CD4-positive, alpha-beta T cell treated with Interferon alpha-2 for 1 hour (primary cell): ENCODE measurements at regions not wholly inside any gene's neighbourhood (a gene's known extent, or its start where the extent isn't known, plus 50 kb on each side); places are given as distances from the start of the nearest gene placed in this dataset.
"Not testable (repeated sequence)": the region's sequence is repeated elsewhere in the genome, so short reads cannot be mapped to it uniquely, and the experiment has no call there.

Experiments used
- DNase-seq, 2 donors: peaks; one replicate each; pipeline ENCODE4 v3.0.0-alpha.2; 2020 to 2022

DNA sequence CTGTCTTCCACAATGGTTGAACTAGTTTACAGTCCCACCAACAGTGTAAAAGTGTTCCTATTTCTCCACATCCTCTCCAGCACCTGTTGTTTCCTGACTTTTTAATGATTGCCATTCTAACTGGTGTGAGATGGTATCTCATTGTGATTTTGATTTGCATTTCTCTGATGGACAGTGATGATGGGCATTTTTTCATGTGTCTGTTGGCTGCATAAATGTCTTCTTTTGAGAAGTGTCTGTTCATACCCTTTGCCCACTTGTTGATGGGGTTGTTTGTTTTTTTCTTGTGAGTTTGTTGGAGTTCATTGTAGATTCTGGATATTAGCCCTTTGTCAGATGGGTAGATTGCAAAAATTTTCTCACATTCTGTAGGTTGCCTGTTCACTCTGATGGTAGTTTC lies 153.1 kb downstream of the ALX1 start:
- not testable (repeated sequence) for DNase-seq

GRCh38 chr12:85440271-85440670 lies 160.3 kb downstream of the ALX1 start:
- DNase-seq = no peak

DNA sequence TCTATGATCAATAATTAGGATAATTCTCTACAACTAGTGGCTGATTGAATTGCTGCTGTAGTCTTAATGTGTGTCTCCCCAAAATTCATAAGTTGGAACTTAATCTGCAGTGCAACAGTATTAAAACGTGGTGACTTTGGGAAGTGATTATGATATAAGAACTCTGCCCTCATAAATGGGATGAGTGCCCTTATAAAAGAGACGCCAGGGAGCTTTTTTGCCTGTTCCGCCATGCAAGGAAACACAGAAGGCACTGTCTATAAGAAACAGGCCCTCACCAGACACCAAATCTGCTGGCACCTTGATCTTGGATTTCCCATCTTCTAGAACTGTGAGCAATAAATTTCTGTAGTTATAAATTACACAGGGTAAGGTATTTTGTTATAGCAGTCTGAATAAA lies 161.0 kb downstream of the ALX1 start:
- DNase-seq = no peak

DNA sequence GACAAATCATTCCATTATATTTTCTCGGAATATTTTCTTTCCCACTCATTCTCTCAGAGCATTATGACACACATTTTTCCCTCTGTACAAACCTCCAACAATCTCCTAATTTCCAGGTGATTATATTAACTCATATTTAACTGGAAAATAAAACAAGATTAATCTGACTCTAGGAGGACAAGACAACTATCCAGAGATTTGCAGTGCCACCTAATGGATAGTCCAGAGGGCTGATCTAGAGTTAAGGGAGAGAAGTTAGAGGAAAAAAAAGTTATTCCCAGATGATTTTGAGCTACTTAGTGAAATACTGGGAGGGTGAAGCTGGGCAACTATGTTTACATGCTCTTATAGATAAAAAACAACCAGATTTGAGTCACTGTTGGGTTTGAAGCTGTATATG lies 161.7 kb downstream of the ALX1 start:
- DNase-seq = no peak

DNA sequence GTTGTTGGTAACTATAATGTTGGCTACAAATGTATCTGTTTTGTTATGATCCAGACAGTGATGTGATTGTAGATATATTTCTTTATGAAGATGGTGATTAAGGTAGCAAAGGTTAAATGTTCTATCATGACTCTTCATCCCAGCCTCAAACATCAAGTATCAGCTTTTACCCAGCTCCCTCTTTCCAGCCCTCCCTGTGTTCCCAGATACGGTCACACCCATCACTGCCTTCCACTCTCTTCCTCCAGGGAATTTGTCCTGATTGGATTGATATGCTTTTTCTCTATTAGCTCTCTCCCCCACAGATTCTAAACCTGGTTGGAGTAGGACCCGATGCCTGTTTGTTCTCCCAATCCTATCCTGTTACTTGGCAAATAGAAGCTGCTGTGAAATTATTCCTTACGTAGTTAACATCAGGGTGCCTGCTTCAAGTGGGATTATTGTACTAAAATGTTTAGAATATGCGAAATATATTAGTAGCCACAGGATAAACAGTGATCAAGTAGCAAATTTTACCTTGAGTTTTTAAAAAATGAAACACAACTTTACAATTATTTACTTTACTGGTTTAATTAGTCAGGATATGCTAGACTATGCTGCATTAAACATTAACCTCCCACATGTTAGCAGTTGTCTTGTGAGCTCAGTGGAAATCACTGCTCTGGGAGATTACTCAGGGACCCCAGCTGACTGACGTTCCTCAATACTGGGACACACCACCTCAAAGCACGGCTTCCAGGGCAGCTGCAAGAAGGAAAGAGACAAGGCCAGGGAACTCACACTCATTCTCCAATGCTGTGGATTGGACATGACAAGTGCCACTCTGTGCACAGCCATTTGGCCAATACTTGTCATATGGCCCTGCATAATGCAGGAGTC lies 165.3 kb downstream of the ALX1 start:
- DNase-seq = no peak

DNA sequence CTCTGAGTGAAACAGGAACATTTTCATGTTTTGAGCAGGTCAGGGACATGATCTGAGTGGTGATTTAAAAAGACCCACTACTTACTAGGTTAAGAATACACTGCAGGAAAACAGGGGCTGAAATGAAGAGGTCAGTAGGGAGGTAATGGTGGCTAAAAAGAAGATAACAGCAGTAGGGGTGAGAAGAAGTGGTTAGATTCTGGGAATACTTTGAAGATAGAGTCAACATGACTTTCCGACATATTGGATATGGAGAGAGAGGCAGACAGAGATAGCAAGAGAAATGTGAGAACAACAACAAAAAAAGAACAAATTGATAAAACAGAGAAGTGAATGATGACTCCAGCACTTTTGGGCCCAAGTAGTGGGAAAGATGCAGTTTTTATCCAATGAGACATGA lies 168.0 kb downstream of the ALX1 start:
- DNase-seq = no peak

DNA sequence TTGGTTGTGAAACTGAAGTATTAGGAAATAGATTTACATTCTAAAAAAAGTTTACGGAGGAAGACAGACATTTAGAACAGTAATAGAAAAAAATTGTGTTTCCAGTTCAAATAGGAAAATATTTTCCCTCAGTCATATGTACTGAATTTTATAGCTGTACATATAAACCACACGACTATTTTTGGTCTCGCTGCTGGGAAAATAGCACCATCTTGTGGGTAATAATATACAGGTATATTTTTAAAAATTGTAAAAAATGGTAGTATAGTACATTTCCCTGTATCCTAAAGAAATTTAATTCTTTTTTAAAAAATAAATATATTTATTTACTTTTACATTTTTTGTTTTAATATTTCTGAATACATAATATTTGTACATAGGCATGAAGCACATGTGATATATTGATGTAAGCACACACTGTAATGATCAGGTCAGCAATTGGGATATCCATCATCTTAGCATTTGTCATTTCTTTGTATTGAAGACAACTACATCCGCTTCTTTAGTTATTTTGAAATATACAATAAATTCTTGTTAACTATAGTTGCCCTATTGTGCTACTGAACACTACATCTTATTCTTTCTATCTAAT lies 168.6 kb downstream of the ALX1 start:
- DNase-seq = no peak

GRCh38 chr12:85457016-85457415 lies 177.0 kb downstream of the ALX1 start:
- no peak for DNase-seq

GRCh38 chr12:85461127-85461526 lies 181.1 kb downstream of the ALX1 start:
- DNase-seq = no peak

DNA sequence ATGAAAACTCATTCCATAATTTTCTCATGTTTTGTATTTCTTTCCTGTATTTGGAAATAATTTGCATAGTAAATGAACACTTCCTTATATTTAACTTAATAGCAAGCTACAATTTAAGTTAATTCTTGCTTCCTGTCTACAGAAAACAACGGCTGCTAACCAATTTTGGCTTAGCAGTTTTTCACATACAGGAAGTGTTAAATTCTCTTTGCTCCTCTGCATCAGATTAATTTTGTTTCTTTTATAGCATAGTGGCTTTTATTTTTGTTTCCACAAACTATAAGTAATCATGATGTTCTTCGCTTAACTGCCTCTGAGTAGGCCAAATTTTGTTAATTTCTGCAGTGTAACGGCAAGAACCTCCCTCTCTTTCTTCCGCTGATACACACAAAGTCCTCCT lies 182.9 kb downstream of the ALX1 start:
- DNase-seq = no peak

- no peak for DNase-seq
Observed at GRCh38 chr12:85466890-85467289, 186.9 kb downstream of the ALX1 start.

GRCh38 chr12:85468356-85469157 lies 188.5 kb downstream of the ALX1 start:
- DNase-seq = peak in 1 of 2 donors; percentile 13

- DNase-seq = not testable (repeated sequence)
Observed at GRCh38 chr12:85469158-85470086, 189.4 kb downstream of the ALX1 start.

- not testable (repeated sequence) for DNase-seq
Observed at GRCh38 chr12:85475277-85475676, 195.3 kb downstream of the ALX1 start.

DNA sequence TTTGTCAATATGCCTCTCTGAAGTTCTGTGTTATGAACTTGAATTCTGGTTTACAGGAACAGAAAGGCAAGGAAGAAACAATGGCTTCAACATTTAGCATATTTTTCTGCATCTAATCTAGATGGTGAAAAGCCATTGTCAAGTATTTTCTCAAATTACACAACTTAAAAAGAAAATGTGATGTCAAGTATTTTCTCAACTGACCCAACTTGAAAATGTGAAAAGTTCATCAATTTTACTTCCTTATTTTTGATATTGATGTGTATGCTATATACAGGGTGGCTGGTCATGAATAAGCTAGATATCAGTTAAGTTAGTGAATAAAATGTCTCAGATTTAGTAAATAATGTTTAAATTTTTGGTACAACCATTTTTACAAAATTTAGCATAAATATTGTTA lies 196.7 kb downstream of the ALX1 start:
- DNase-seq = no peak

- no peak for DNase-seq
Observed at GRCh38 chr12:85484387-85484786, 204.4 kb downstream of the ALX1 start.

- no peak for DNase-seq
Observed at GRCh38 chr12:85489194-85489593, 209.2 kb downstream of the ALX1 start.

- DNase-seq = no peak
Observed at GRCh38 chr12:85504164-85504563, 224.1 kb downstream of the ALX1 start.

GRCh38 chr12:85504624-85505023 lies 224.6 kb downstream of the ALX1 start:
- DNase-seq = no peak

GRCh38 chr12:85507456-85507855 lies 227.4 kb downstream of the ALX1 start:
- no peak for DNase-seq

DNA sequence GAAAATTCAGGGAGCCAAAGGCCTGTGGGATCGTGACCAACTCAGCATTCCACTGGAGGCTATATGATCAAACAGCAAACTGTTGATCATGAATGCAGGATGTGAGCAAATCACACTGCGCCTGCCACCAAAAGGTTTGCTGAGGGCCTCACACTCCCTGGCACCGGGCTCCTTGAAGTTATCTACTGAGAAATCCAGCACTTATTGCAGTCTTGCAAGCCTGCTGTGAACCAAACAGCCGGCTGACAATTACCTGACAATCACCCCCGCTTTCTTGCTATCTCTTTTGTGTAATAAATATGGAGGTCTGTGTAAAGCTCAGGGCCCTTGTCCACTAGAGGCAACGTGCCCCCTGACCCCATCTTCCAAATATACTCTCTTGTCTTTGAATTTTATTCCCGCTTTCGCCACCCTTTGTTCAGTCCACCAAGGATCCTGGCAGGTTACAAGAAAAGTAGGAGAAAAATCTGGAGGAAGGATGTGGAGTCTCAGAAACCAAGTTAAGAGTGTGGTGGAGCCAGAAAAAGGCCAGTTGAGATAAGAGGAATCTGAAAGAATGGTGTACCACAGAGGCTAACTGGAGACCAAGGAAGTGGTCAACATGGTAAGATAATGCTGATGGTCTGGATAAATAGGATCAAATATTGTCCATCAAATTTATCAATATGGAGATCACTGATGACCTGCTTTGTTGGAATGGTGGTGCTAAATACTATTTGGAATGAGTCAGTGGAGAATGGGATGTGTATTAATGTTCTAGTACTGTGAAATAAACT lies 229.2 kb downstream of the ALX1 start:
- DNase-seq = no peak

GRCh38 chr12:85509857-85510256 lies 229.8 kb downstream of the ALX1 start:
- no peak for DNase-seq
